DOHH2 (cell line): ENCODE measurements at regions not wholly inside any gene's neighbourhood (a gene's known extent, or its start where the extent isn't known, plus 50 kb on each side); places are given as distances from the start of the nearest gene placed in this dataset.

Source experiments
- H3F3A ChIP-seq: fragments of 200-600 bp; sonication (generic), shearing (Covaris generic); 2 replicates; pipeline ENCODE4 v1.6.0; 2016; ENCODE audit warnings: antibody characterized with exemption, mild to moderate bottlenecking; ENCODE audit not compliant: control insufficient read depth, insufficient read depth
- H3K27ac ChIP-seq: fragments of 200-600 bp; sonication (generic); 2 replicates; pipeline ENCODE4 v1.5.1; 2014; ENCODE audit warnings: low read depth, mild to moderate bottlenecking, low read length, moderate library complexity
- H3K27me3 ChIP-seq: fragments of 200-600 bp; sonication (generic); 2 replicates; pipeline ENCODE4 v1.6.1; 2014; ENCODE audit warnings: mild to moderate bottlenecking, low read length, mixed read lengths; ENCODE audit not compliant: control insufficient read depth
- H3K36me3 ChIP-seq: fragments of 200-600 bp; sonication (generic); 2 replicates; pipeline ENCODE4 v1.6.1; 2014; ENCODE audit warnings: mild to moderate bottlenecking, low read length, moderate library complexity, mixed read lengths; ENCODE audit not compliant: control insufficient read depth
- H3K4me1 ChIP-seq: fragments of 200-600 bp; sonication (generic); 2 replicates; pipeline ENCODE4 v1.6.1; 2014; ENCODE audit warnings: mild to moderate bottlenecking, low read length, mixed read lengths; ENCODE audit not compliant: control insufficient read depth
- H3K4me2 ChIP-seq: fragments of 200-600 bp; sonication (generic); 2 replicates; pipeline ENCODE4 v1.6.0; 2014; ENCODE audit warnings: mild to moderate bottlenecking, low read length, moderate library complexity
- H3K4me3 ChIP-seq: fragments of 200-600 bp; sonication (generic); 2 replicates; pipeline ENCODE4 v1.5.1; 2014; ENCODE audit warnings: mild to moderate bottlenecking, low read length, mixed read lengths
- H3K79me2 ChIP-seq: fragments of 200-600 bp; sonication (generic); 2 replicates; pipeline ENCODE4 v1.6.1; 2014; ENCODE audit warnings: mild to moderate bottlenecking, low read length, mixed read lengths; ENCODE audit not compliant: control insufficient read depth
- H3K9me2 ChIP-seq: fragments of 200-600 bp; sonication (generic); replicated peaks from 2 replicates; pipeline ENCODE4 v1.6.1; 2014; ENCODE audit warnings: mild to moderate bottlenecking, low read length, mixed read lengths; ENCODE audit not compliant: control insufficient read depth
- H3K9me3 ChIP-seq: fragments of 200-600 bp; sonication (generic); 2 replicates; pipeline ENCODE4 v1.6.1; 2014; ENCODE audit warnings: antibody characterized with exemption, low read length, mixed read lengths; ENCODE audit not compliant: control insufficient read depth, insufficient read depth
- H4K20me1 ChIP-seq: fragments of 200-600 bp; sonication (generic); 2 replicates; pipeline ENCODE4 v1.6.0; 2014; ENCODE audit warnings: low read depth, mild to moderate bottlenecking, antibody characterized with exemption, low read length, moderate library complexity; ENCODE audit not compliant: control insufficient read depth, insufficient read depth
- CTCF ChIP-seq: fragments of 200-600 bp; sonication (generic); IDR thresholded peaks from one replicate; pipeline ENCODE4 v1.5.1; 2014; ENCODE audit warnings: antibody characterized with exemption, mild to moderate bottlenecking, low read depth, low read length; ENCODE audit not compliant: poor library complexity, severe bottlenecking
- EZH2phosphoT487 ChIP-seq: fragments of 200-600 bp; sonication (generic); IDR thresholded peaks from 2 replicates; pipeline ENCODE4 v1.6.1; 2017; ENCODE audit warnings: borderline replicate concordance, mild to moderate bottlenecking, antibody characterized with exemption, low read length, moderate library complexity, mixed read lengths

GRCh38 chr22:22127100-22127499 is 117.5 kb upstream of the VPREB1 start:
- Histone ChIP-seq H3K9me3 (no peaks in the 10 kb centered on the region), H3K4me1 (peaks cover 14% of the 10 kb centered on the region), H3F3A (peaks cover 2% of the 10 kb centered on the region; the same call in 1 of the 2 replicates), H3K9me2 (no peaks in the 10 kb centered on the region), H3K79me2 (no peaks in the 10 kb centered on the region), H3K4me2 (no peak overlapping the region), H3K36me3 (no peaks in the 10 kb centered on the region), H3K27ac (no peak overlapping the region), H3K4me3 (no peak overlapping the region), H4K20me1 (no peaks in the 10 kb centered on the region), H3K27me3 (no peaks in the 10 kb centered on the region)
- TF ChIP-seq CTCF (no peak), EZH2phosphoT487 (no peak)

GRCh38 chr22:22125579-22126468 is 118.8 kb upstream of the VPREB1 start:
- H3K36me3 ChIP-seq: no peaks in the 10 kb centered on the region
- H3F3A ChIP-seq: peaks cover 2% of the 10 kb centered on the region; the same call in 1 of the 2 replicates
- H3K79me2 ChIP-seq: no peaks in the 10 kb centered on the region
- no peak for TF ChIP-seq EZH2phosphoT487
- TF ChIP-seq CTCF: no peak
- peaks cover 1% of the 10 kb centered on the region for H3K4me1 ChIP-seq
- no peak overlapping the region for H3K4me2 ChIP-seq
- H3K9me2 ChIP-seq: no peaks in the 10 kb centered on the region
- no peaks in the 10 kb centered on the region for H3K9me3 ChIP-seq
- H3K27me3 ChIP-seq: no peaks in the 10 kb centered on the region
- no peaks in the 10 kb centered on the region for H4K20me1 ChIP-seq
- H3K4me3 ChIP-seq: no peak overlapping the region
- H3K27ac ChIP-seq: no peak overlapping the region

GRCh38 chr22:22125028-22125578 is 119.5 kb upstream of the VPREB1 start:
- Histone ChIP-seq H3K27ac (no peak overlapping the region), H3K9me3 (no peaks in the 10 kb centered on the region), H4K20me1 (no peaks in the 10 kb centered on the region), H3K4me1 (no peaks in the 10 kb centered on the region), H3K79me2 (no peaks in the 10 kb centered on the region), H3K4me3 (no peak overlapping the region), H3K4me2 (no peak overlapping the region), H3K36me3 (no peaks in the 10 kb centered on the region), H3K9me2 (no peaks in the 10 kb centered on the region), H3K27me3 (no peaks in the 10 kb centered on the region), H3F3A (peaks cover 2% of the 10 kb centered on the region; the same call in 1 of the 2 replicates)
- no peak for TF ChIP-seq CTCF
- TF ChIP-seq EZH2phosphoT487: no peak
